HepG2 (cell line): ENCODE measurements at regions not wholly inside any gene's neighbourhood (a gene's known extent, or its start where the extent isn't known, plus 50 kb on each side); places are given as distances from the start of the nearest gene placed in this dataset.

Source experiments
- ATAC-seq: fragments of 200-7000 bp; cut with Tn5 transposase; 3 replicates; pipeline ENCODE4 v1.9.1; 2020; ENCODE audit warnings: mild to moderate bottlenecking, moderate library complexity
- BruUV-seq: library from RNA; stranded (reverse); fragments of 400-500 nt; replicated peaks from 2 replicates; lab custom pipeline; 2021; lab: Mats Ljungman, UMichigan
- CTCF ChIA-PET: fragments of 300-600 bp; formaldehyde crosslinking; extraction: SDS; loops from one replicate; lab custom pipeline; 2021; ENCODE audit warnings: low total read pairs, inconsistent platforms, low intra/inter-chr PET ratio; lab: Yijun Ruan, JAX
- POLR2A ChIA-PET: fragments of 350-600 bp; sonication (Branson Sonifier 250); formaldehyde crosslinking; loops from one replicate; lab custom pipeline; 2020; ENCODE audit warnings: antibody characterized with exemption, inconsistent platforms; lab: Yijun Ruan, JAX
- DNase-seq: peaks from one replicate; pipeline ENCODE4 v3.0.0-alpha.2; 2015; ENCODE audit warnings: low spot score
- FAIRE-seq: peaks from 3 replicates; lab custom pipeline; 2011; peaks lifted over from hg19 to GRCh38; lab: Jason Lieb, UNC
- H2AFZ ChIP-seq: one replicate; pipeline ENCODE4 v1.6.1; 2011; ENCODE audit warnings: low read length, inconsistent platforms
- H3K27ac ChIP-seq: fragments of 300-600 bp; 3 replicates; pipeline ENCODE4 v1.8.0; 2011; ENCODE audit warnings: mixed run types, mild to moderate bottlenecking, mixed read lengths, low read length, inconsistent platforms; ENCODE audit not compliant: insufficient read depth; ENCODE audit errors: extremely low read length
- H3K27me3 ChIP-seq, 2 experiments: fragments of 200-600 bp in 1 of 2; 2 replicates in 1 of 2; 3 replicates in 1 of 2; pipeline versions ENCODE4 v1.6.0 to v1.8.0; 2011; ENCODE audit warnings: low read length in 2 of 2, mild to moderate bottlenecking in 2 of 2, moderate library complexity in 2 of 2, inconsistent platforms in 1 of 2; ENCODE audit not compliant: insufficient read depth in 2 of 2, control insufficient read depth in 1 of 2
- H3K36me3 ChIP-seq, 2 experiments: fragments of 200-600 bp in 1 of 2; replicated peaks in 1 of 2; 2 replicates in 1 of 2; 3 replicates in 1 of 2; pipeline versions ENCODE4 v1.5.1 to v1.8.0; 2011; ENCODE audit warnings: low read length in 2 of 2, inconsistent platforms in 1 of 2; ENCODE audit not compliant: insufficient read depth in 2 of 2, control insufficient read depth in 1 of 2
- H3K4me1 ChIP-seq: 2 replicates; pipeline ENCODE4 v1.5.1; 2012; ENCODE audit warnings: low read length, inconsistent platforms; ENCODE audit not compliant: insufficient read depth
- H3K4me2 ChIP-seq: 2 replicates; pipeline ENCODE4 v1.6.0; 2011; ENCODE audit warnings: low read depth, low read length, inconsistent platforms
- H3K4me3 ChIP-seq, 3 experiments: fragments of 200-600 bp in 1 of 3; sonication (generic), shearing (Covaris generic) in 1 of 3; replicated peaks in 1 of 3; 2 replicates each; pipeline ENCODE4 v1.5.1; 2011 to 2016; ENCODE audit warnings: low read length in 3 of 3, inconsistent platforms in 2 of 3, low read depth in 2 of 3, mild to moderate bottlenecking in 2 of 3, control low read depth in 1 of 3, mixed read lengths in 1 of 3; ENCODE audit not compliant: insufficient read depth in 1 of 3
- H3K79me2 ChIP-seq: one replicate; pipeline ENCODE4 v1.6.1; 2011; ENCODE audit warnings: low read length, inconsistent platforms; ENCODE audit not compliant: insufficient read depth
- H3K9ac ChIP-seq: 2 replicates; pipeline ENCODE4 v1.6.0; 2011; ENCODE audit warnings: mild to moderate bottlenecking, low read depth, low read length, inconsistent platforms; ENCODE audit not compliant: insufficient read depth
- H3K9me3 ChIP-seq: 2 replicates; pipeline ENCODE4 v1.5.1; 2012; ENCODE audit warnings: mild to moderate bottlenecking, low read length
- H4K20me1 ChIP-seq: 2 replicates; pipeline ENCODE4 v1.6.0; 2011; ENCODE audit warnings: inconsistent platforms, mild to moderate bottlenecking, low read length, moderate library complexity; ENCODE audit not compliant: insufficient read depth
- ADNP ChIP-seq: sonication (generic); formaldehyde crosslinking; IDR thresholded peaks from 2 replicates; pipeline ENCODE4 v1.4.0; 2020; ENCODE audit warnings: missing genetic modification reagents
- ARNT2 ChIP-seq: sonication (generic); formaldehyde crosslinking; IDR thresholded peaks from 2 replicates; pipeline ENCODE4 v1.8.0; 2022; ENCODE audit warnings: mild to moderate bottlenecking, low read depth, missing genetic modification reagents, moderate library complexity
- ATF7-NPFF ChIP-seq: sonication (generic); formaldehyde crosslinking; IDR thresholded peaks from 2 replicates; pipeline ENCODE4 v1.8.1; 2023; ENCODE audit warnings: mild to moderate bottlenecking, low read depth, missing genetic modification reagents, moderate library complexity
- DPF2 ChIP-seq: sonication (generic); formaldehyde crosslinking; IDR thresholded peaks from 2 replicates; pipeline ENCODE4 v1.4.0; 2020; ENCODE audit warnings: mild to moderate bottlenecking, low read depth, missing genetic modification reagents, borderline replicate concordance
- ISL2 ChIP-seq: sonication (generic); formaldehyde crosslinking; IDR thresholded peaks from 2 replicates; pipeline ENCODE4 v1.5.0; 2020; ENCODE audit warnings: missing genetic modification reagents
- LCORL ChIP-seq, 2 experiments: fragments of 450-650 bp in 1 of 2; sonication (generic) in 1 of 2; formaldehyde crosslinking in 1 of 2; IDR thresholded peaks; 2 replicates each; pipeline versions ENCODE4 v1.5.0 to v1.6.1; 2017 to 2020; ENCODE audit warnings: antibody characterized with exemption in 1 of 2, missing genetic modification reagents in 1 of 2
- MEIS1 ChIP-seq: sonication (generic); formaldehyde crosslinking; IDR thresholded peaks from 2 replicates; pipeline ENCODE4 v1.9.0; 2021; ENCODE audit warnings: mild to moderate bottlenecking, missing genetic modification reagents, moderate library complexity, borderline replicate concordance
- NAIF1 ChIP-seq: sonication (generic); formaldehyde crosslinking; IDR thresholded peaks from 2 replicates; pipeline ENCODE4 v1.5.0; 2020; ENCODE audit warnings: mild to moderate bottlenecking, missing genetic modification reagents, borderline replicate concordance
- PHF8 ChIP-seq: sonication (generic); formaldehyde crosslinking; IDR thresholded peaks from 2 replicates; pipeline ENCODE4 v1.5.0; 2020; ENCODE audit warnings: missing genetic modification reagents
- STAT6 ChIP-seq: sonication (generic); formaldehyde crosslinking; IDR thresholded peaks from 2 replicates; pipeline ENCODE4 v1.4.0; 2020; ENCODE audit warnings: missing genetic modification reagents, mild to moderate bottlenecking, borderline replicate concordance
- TARDBP ChIP-seq: sonication (generic); formaldehyde crosslinking; IDR thresholded peaks from 2 replicates; pipeline ENCODE4 v1.8.0; 2022; ENCODE audit warnings: mild to moderate bottlenecking, missing genetic modification reagents
- TRIM24 ChIP-seq: sonication (generic); formaldehyde crosslinking; IDR thresholded peaks from 2 replicates; pipeline ENCODE4 v1.8.0; 2022; ENCODE audit warnings: mild to moderate bottlenecking, missing genetic modification reagents
- ZNF136 ChIP-seq: sonication (generic); formaldehyde crosslinking; IDR thresholded peaks from 2 replicates; pipeline ENCODE4 v1.8.1; 2022; ENCODE audit warnings: low read depth, mild to moderate bottlenecking, moderate library complexity, missing genetic modification reagents
- ZNF3 ChIP-seq: IDR thresholded peaks from 2 replicates; pipeline ENCODE4 v1.7.0; 2017; ENCODE audit warnings: inconsistent platforms
- ZNF335 ChIP-seq: sonication (generic); formaldehyde crosslinking; IDR thresholded peaks from 2 replicates; pipeline ENCODE4 v1.4.0; 2020; ENCODE audit warnings: missing genetic modification reagents
- ZNF354B ChIP-seq: sonication (generic); formaldehyde crosslinking; IDR thresholded peaks from 2 replicates; pipeline ENCODE4 v1.8.0; 2022; ENCODE audit warnings: mild to moderate bottlenecking, missing genetic modification reagents
- ZNF678 ChIP-seq: sonication (generic); formaldehyde crosslinking; IDR thresholded peaks from 2 replicates; pipeline ENCODE4 v1.4.0; 2020; ENCODE audit warnings: mild to moderate bottlenecking, missing genetic modification reagents
- ZNF747 ChIP-seq: sonication (generic); formaldehyde crosslinking; IDR thresholded peaks from 2 replicates; pipeline ENCODE4 v1.8.1; 2023; ENCODE audit warnings: missing genetic modification reagents, mild to moderate bottlenecking, borderline replicate concordance
- ZNF816 ChIP-seq: sonication (generic); formaldehyde crosslinking; IDR thresholded peaks from 2 replicates; pipeline ENCODE4 v1.8.0; 2022; ENCODE audit warnings: missing genetic modification reagents, mild to moderate bottlenecking, borderline replicate concordance
- ZSCAN31 ChIP-seq: sonication (generic); formaldehyde crosslinking; IDR thresholded peaks from 2 replicates; pipeline ENCODE4 v1.5.0; 2020; ENCODE audit warnings: low read depth, mild to moderate bottlenecking, missing genetic modification reagents
- WGBS: methylation state at CpG from one replicate; pipeline ENCODE4 v1.1.6; 2017; ENCODE audit warnings: low lambda C conversion rate; 5-methylcytosine and 5-hydroxymethylcytosine counted together
- in situ Hi-C: cut with HindIII; loops from 2 replicates; pipeline ENCODE4 v1.10.0; 2017; ENCODE audit warnings: low pct_unique_long_range_greater_than_20kb; ENCODE audit not compliant: extremely low pct_ligation_motif_present
- intact Hi-C: fragments of 100-400 bp; cut with micrococcal nuclease; formaldehyde crosslinking; loops from one replicate; pipeline ENCODE4 v1.10.0; 2022; ENCODE audit not compliant: unreplicated experiment

- no peak for FAIRE-seq
- H2AFZ ChIP-seq = no peak overlapping the region
- TF ChIP-seq STAT6 = no peak
- TF ChIP-seq, all 625 proteins: peak for 0
- no peaks in the 10 kb centered on the region for H3K4me1 ChIP-seq
- no peaks in the 10 kb centered on the region for H3K27me3 ChIP-seq
- no peak overlapping the region for H3K9ac ChIP-seq
- ChIA-PET CTCF (no interaction called here), POLR2A (no interaction called here)
- H3K4me3 ChIP-seq = no peak overlapping the region
- BruUV-seq = no TSS peak
- no peaks in the 10 kb centered on the region for H3K9me3 ChIP-seq
- no peaks in the 10 kb centered on the region for H4K20me1 ChIP-seq
- intact Hi-C loops (no loop called here), in situ Hi-C loops (no loop called here)
- DNase-seq = no peak
- no peak overlapping the region for H3K27ac ChIP-seq
- no peaks in the 10 kb centered on the region for H3K36me3 ChIP-seq
- ATAC-seq = no peak
- H3K4me2 ChIP-seq = no peak overlapping the region
- no peaks in the 10 kb centered on the region for H3K79me2 ChIP-seq
Measured at GRCh38 chr1:188365874-188366273, 1537.1 kb downstream of the PLA2G4A start.

- Histone ChIP-seq H3K79me2 (no peaks in the 10 kb centered on the region), H3K9ac (no peak overlapping the region), H3K27ac (no peak overlapping the region), H4K20me1 (no peaks in the 10 kb centered on the region), H3K4me2 (no peak overlapping the region), H3K27me3 (no peaks in the 10 kb centered on the region), H3K4me1 (no peaks in the 10 kb centered on the region), H3K4me3 (no peak overlapping the region), H3K36me3 (no peaks in the 10 kb centered on the region), H2AFZ (no peak overlapping the region), H3K9me3 (no peaks in the 10 kb centered on the region)
- 0% methylated on average over 2 of the region's 2 CpGs for WGBS
- in situ Hi-C loops (no loop called here), intact Hi-C loops (no loop called here)
- BruUV-seq = no TSS peak
- CTCF ChIA-PET = no interaction called here
- ATAC-seq (no peak), DNase-seq (no peak), FAIRE-seq (no peak)
- POLR2A ChIA-PET = no interaction called here
- TF ChIP-seq ZNF747 (CRISPR knock-in tag) (no peak), ZNF816 (CRISPR knock-in tag) (no peak), ATF7-NPFF (CRISPR knock-in tag) (no peak), ZNF335 (CRISPR knock-in tag) (no peak), ARNT2 (no peak), TRIM24 (CRISPR knock-in tag) (no peak), ZNF354B (no peak), ZNF136 (CRISPR knock-in tag) (no peak), NAIF1 (CRISPR knock-in tag) (no peak), MEIS1 (no peak), ZNF678 (CRISPR knock-in tag) (no peak), ISL2 (CRISPR knock-in tag) (no peak), PHF8 (CRISPR knock-in tag) (no peak), ZNF3 (CRISPR knock-in tag) (no peak), DPF2 (no peak), TARDBP (CRISPR knock-in tag) (no peak), ADNP (CRISPR knock-in tag) (no peak), ZSCAN31 (CRISPR knock-in tag) (no peak), LCORL (IDR thresholded peaks at IDR 0.05) (no peak), LCORL (CRISPR knock-in tag; IDR thresholded peaks at IDR 0.05) (no peak)
Measured at GRCh38 chr1:188367661-188368060, 1538.9 kb downstream of the PLA2G4A start.
